GM19468 (cell line): ENCODE measurements at regions not wholly inside any gene's neighbourhood (a gene's known extent, or its start where the extent isn't known, plus 50 kb on each side); places are given as distances from the start of the nearest gene placed in this dataset.
"Not testable (repeated sequence)": the region's sequence is repeated elsewhere in the genome, so short reads cannot be mapped to it uniquely, and the experiment has no call there.

Experiments used
- ATAC-seq: cut with Tn5 transposase; IDR thresholded peaks from one replicate; pipeline ENCODE4 v1.9.1; 2021; ENCODE audit warnings: mild to moderate bottlenecking, moderate library complexity, moderate number of reproducible peaks; ENCODE audit not compliant: unreplicated experiment; ENCODE audit errors: extremely low read depth

DNA sequence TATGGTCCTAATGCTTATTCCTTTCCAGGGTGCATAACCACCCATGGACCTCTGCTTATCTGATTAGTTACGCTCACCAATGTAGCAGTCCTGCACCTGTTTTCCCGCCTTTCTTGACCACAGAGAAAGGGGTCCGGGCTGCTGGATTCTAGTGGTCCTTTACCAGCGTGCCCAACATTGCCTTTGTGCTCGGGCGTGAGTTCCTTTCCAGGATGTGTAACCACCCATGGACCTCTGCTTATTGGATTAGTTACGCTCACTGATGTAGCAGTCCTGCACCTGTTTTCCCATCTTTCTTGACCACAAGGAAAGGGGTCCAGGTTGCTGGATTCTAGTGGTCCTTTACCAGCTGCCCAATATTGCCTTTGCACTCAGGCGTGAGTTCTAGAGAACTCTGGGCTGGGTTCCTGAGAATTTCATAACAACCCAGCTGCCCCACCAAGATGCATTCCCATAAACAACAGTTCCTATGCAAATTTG is 267.6 kb upstream of the PODXL start:
- not testable (repeated sequence) for ATAC-seq

DNA sequence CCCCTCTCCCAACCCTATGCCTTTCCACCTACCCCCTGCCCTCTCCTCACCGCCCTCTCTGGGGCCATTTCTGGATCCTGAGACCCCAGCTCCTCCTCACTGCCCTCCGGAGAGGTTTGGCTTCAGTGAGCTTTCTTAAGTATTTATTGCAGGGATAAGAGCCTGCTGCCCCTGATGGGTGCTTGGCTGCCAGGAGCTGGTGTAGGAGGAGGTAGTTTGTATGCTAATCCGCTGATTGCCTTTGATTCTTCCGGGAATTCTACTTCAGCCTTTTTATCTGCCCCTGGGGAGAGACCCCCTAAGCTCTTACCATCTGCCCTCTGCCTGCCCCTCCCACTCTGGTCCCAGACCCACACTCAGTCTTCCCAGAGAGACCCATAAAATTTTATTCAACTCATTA is 263.5 kb upstream of the PODXL start:
- ATAC-seq: no peak

DNA sequence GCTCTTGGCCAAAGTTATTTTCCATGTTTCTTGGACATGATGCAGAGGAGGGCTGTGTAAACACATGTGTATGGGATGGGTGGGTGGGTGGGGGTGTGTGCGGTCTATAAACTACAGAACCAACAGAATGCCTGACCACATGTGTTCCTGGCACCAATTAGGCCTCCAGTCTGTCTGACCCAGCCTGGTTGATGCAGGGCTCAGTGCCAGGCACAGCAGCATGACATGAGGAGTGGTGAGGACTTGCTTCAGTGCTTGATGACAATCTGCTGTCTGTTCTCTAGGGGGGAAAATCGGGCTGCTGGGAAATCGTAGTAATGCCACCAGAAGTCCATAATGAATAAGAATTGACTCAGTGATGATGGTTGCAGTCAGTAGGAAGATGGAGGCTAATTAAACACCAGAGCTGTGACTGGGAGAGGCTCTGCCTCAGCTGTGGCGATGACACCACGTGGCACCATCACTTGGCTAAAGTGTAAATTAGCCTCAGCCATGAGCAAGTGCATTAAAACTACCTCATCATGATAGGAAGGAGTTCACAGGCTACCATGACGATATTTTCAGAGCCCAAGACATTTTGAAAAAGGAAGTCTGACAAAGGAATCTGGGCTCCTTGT is 260.1 kb upstream of the PODXL start:
- ATAC-seq: no peak

DNA sequence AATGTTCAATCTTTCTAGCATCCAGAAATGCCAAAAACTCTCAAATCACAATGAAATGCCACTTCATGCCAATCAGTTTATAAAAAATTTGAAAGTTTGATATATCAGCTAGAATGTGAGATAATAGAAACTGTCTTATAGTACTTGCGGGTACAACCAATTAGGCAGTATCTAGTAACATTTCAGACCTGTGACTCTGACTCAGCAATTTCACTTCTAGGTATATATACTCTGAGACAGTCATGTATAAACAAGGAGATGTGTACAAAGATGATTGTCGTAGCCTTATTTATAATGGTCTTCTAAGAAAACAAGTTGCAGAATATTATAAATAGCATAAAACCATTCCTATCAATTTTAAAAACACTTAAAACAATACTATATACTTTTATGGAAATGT is 252.3 kb upstream of the PODXL start:
- no peak for ATAC-seq

DNA sequence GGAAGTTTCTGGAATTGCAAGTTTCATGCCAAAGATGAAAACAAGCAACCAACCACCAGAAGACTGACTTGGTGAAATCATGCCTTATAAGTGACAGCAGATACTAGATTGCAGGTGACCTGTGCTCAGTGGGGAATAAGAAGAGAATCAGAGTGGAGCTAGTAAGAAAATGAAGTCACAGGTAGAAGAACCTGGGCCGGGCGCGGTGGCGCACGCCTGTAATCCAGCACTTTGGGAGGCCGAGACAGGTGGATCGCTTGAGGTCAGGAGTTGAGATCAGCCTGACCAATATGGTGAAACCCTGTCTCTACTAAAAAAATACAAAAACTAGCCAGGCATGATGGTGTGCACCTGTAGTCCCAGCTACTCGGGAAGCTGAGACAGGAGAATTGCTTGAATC is 251.7 kb upstream of the PODXL start:
- not testable (repeated sequence) for ATAC-seq

DNA sequence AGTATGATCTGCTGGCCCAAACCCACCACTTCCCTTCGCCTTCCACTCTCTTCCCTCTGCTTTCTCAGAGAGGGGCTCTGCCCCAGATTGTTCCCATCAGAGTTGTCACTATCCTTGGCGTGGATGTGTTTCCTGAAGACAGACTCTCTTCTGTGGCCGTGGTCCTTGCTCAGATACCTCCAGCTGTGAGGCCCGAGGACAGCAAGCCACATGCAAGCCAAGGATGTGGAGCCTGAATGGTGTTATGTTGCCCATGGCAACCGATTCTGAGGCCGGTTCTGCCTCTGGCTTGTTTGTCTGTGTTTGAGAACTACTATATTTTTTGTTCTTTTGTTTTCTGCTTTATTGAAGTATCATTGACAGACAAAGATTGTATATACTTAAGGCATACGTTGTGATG is 247.4 kb upstream of the PODXL start:
- no peak for ATAC-seq

DNA sequence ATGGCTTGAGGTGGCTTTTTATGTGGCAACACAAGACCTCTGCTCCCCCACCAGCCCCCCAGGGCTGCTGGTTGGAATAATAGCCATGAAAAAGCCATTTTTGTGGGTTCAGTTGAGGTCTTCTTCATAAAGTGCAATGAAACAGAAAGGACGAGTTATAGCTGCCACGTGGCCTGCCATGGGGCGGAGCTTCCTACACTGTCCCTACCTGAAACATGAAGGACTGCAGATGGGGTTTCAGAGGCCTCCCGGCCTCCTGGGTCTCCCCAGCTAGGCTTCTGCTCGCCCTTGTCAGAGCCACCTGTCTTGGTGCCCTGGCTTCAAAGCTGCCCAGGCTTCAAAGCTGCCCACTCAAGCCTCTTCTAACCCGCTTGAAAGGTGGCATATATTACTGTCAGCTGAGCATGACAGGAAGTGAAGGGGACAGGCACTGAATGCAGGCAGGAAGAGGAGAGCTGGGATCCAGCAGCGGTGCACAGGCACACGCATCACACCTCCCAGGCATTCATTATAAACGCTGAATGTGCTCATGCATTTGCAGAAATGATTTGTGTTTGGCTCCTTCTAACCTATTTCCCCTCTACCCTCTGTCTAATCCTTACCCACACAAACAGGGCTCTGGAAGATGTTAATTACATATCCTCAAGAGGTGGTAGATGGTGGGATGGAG is 245.9 kb upstream of the PODXL start:
- ATAC-seq: no peak

DNA sequence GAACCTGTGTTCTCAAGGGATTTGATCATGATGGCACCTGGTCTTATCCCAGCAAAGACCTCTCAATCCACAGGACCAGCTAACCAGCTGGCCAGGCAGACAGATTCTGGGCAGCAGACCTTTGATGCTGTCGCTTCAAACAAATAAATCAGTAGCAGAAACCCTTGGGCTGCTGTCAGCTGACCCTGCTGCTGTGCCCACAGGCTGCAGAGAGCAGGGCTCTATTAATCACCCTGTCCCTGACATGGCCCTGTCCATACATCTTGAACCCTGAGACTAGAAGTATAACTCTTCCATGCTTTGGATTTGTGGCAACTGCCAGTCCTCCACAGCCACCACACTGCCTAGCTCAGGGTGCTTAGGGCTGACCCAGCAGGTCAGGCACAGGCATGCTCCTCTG is 244.1 kb upstream of the PODXL start:
- no peak for ATAC-seq

DNA sequence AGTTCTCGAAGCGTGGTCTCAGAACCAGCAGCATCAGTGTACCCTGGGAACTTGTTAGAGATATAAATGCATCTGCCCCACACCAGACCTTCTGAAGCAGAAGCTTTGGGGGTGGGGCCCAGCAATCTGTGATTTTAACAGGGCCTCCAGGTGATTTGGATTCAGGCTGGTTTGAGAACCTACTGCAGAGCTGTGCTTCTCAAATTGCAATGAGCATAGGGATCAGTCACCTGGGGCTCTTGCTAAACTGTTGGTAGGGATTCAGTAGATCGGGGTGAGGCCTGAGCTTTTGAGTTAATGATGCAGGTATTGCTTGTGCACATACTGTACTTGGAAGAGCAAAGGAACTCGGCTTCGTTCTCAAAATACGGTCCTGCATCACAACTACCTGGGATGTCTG is 243.6 kb upstream of the PODXL start:
- no peak for ATAC-seq

DNA sequence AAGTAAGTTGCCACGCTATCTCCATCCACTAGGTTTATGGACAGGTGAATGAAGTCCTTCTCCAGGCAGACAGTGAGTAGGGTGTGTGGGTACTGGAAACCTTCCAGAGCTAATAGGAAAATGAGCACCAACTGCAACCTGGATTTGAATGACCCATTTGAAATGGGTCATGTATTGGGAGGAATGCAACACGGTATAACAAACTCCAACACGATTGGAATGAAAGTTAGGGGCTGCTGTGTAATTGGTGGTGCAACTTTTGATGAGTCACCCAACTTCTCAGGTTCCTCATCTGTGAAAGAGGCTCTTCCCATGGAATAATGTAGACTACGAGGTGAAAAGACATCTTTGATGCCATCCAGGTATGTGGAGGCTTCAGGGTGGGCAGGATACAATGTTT is 241.4 kb upstream of the PODXL start:
- no peak for ATAC-seq

DNA sequence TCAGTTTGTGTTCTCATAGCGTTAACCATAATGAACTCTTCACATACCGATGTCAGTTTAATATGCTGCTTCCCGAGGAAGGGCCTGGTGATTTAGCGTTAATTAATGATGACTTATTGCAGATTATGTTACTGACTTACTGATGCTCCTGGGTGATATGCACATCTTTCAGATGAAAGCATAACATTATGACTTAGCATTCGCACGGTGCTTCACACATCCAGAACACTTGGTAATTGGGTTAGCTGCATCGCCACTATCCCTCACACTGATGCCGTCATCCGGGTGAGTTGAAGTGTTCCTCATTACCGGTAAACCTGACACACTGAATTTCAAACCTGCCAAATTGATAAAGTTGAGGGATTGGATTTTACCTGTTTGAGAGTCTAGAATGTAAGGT is 239.0 kb upstream of the PODXL start:
- no peak for ATAC-seq

DNA sequence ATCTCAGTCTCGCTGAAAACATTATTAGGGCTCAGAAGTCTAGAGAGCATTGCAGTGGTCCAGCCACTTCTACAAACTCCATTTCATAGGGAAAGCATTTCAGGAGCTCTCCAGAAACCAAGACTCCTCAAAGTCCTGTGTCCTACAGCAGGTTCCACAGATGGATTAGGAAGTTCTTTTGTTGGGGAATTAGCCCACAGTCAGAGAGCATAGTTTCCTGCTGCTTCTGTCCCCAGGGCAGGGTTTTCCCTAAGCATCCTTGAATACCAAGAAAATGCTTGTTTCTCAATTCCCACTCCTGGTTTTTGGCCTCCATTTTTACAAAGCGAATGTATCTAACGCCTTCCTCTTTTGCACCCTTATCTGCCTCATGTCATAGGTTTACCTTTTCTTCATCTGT is 235.9 kb upstream of the PODXL start:
- ATAC-seq: no peak

DNA sequence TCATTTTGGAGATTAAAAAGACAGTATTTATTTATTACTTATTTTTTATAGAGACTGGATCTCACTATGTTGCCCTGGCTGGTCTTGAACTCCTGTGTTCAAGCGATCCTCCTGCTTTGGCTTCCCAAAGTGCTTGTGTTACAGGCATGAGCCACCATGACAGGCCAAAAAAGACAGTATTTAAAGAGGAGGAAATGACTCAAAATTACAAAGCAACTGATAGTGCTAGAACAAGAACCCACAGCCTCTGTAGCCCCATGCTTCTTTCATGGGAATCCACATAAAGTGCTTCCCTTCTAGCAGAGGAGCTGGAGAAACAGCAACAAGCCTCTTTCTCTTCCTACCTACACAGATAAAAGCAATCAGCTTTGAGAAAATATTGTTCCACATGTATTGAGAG is 230.7 kb upstream of the PODXL start:
- no peak for ATAC-seq

DNA sequence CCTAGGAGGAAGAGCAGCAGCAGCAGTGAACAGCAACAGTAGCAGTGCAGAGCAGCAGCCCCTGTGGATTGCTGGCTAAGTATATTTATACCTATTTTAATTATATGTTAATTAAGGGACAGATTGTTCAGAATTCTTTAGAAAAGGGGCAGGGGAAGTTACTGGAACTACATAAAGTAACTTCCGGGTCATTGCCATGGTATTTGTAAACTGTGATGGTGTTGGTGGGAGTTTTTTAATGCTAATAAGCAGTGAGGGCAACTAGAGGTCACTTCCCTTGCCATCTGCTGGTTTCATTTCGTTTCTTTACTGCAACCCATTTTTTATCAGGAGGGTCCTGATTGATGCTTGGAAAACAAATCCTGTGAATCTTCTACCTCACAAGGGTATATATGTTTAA is 229.8 kb upstream of the PODXL start:
- no peak for ATAC-seq

DNA sequence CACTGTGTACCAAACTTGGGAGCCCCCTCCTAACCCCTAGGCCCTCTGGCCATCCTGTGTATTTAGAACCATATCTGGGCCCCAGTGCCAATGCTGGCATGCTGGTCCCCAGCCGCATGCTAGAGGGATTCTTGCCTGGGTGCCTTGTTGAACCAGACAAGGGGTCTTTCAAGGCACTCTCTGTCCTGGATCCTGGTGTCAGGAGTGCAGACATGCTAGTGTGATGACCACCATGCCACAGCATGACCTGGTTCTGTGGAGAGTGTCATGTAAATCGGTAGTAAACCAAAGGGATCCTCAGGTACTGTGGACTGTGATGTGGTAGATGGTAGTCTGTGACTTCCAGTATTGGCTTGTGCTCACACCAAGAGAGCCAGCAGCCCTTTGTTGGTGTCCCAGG is 222.2 kb upstream of the PODXL start:
- no peak for ATAC-seq

DNA sequence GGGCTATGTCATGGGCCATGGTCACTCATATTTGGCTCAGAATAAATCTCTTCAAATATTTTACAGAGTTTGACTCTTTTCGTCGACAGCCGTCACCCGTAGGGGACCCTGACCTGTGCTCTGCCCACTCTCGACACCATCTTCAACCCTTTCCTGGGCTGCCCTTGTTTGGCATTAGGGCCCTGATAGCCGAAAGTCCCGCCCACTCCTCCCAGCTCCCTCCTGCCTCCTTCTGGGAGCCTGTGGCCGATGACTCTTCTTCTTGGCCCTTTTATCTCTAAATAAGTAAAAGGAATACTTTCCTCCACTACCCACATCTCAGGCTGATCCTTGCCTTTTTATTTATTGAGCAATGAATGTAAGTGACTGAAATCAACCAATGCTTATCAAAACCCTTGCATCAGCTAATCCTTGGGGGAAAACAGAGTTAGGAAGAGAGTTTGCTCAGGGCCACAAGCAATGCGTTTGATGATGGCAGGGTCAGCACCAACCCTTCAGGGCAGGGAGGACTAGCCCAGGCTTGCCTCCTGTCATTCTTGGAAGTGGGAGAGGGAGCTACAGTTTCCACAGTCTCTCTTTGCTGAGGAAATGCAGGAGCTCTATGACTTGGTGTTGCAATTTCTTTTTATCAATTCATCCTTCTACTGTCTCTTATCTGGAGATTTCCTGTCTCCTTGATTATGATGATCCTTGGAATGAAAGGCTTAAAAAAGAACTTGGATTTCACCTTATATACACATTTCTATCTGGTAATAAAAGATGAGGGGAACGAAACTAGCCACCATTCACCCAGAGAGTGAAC is 218.2 kb upstream of the PODXL start:
- ATAC-seq: no peak

DNA sequence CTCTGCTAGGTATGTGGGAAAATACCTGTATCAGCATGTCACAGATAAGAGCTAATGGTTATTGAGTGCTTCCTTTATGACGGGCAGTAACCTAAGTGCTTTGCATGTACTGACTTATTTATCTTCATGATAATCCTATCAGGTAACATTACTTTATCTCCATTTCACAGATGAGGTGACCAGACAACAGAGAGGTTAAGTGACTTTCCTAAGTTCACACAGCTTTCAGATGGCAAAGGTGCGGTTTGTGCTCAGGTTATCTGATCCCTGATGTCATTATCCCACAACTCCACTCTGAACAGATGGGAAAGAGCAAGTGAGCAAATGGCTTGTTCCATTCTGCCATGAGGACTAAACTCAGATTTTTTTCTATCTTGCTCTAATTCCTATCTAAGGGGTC is 217.0 kb upstream of the PODXL start:
- no peak for ATAC-seq

DNA sequence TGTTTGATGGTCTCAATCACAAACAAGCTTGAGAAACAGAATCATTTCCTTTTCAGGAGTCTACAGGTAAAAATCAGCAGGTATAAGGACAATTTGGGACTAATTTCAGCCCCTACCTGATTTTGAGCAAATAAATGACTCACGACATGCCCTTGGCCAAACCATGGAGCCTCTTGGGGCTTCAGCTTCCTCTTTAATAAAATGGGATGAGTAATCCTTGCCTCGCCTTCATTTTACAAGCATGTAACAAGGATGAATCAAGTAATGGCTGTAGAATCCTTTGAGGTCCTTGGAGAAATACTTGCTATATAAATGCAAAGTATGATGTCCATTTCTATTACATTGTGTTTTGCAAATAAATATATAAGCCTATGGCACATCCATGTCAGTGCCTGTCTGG is 212.8 kb upstream of the PODXL start:
- ATAC-seq: no peak

DNA sequence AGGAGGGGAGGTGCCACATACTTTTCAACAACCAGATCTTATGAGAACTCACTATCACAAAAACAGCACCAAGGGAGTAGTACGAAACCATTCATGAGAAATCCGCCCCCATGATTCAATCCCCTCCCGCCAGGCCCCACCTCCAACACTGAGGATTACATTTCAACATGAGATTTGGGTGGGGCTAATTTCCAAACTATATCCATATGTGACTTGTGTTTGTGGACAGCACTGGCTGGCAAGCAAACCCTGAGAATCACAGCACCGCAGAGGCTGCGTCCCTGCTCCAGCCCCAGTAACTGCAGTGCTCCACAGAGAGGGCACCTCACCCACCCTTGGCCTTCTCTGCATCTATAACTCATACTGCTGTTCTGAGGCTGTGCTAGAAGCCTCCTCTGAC is 211.2 kb upstream of the PODXL start:
- ATAC-seq: no peak

DNA sequence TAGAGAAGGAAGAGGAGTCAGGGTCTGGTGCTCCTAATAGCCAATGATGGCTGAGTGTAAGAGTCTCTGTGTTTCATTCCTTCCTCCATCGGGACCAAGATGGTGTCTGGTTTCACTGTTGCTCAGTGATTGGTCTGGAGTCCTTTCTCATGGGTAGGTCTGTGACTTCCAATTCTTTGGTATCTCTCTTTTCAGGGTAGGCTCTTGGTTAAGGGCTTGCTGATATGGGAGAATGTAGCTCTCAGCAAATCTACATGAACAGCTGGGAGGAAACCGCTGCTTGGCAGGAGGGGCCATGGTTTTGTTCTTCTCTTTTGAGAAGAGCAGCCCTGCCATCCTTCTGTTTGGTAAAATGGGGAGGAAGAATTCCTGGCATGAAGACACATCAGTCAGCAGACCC is 209.1 kb upstream of the PODXL start:
- ATAC-seq: no peak

DNA sequence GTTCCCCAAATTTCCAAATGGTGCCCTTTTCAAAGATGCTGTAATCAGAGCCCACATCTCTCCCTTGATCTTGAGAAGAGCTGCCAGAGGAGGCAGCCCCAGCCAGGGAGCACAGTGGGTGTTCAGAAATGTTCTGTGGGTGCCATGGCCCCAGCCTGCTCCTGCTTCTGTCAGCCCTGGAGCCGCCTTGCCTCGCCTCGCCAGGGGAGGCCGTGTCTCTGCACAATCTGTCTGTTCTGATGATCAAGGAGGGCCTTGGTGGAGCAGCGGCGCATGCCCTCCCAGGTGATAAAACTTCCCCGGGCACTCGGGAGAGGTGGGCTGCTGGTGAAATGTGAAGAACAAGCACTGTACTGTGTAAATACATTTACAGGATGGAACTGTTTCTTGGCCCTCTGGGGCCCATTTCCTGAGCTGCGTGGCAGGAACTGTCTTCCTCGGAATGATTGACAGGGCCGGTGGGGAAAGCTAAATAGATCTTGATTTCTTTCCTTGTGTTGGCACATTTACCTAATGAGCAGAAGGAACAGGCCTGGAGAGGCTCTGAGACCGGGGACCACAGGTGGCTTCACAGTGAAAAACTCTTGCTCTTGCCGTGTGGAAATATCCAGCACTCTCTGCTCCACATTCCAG is 207.8 kb upstream of the PODXL start:
- no peak for ATAC-seq
